Ovary (tissue), 7 donors: ENCODE measurements at regions not wholly inside any gene's neighbourhood (a gene's known extent, or its start where the extent isn't known, plus 50 kb on each side); places are given as distances from the start of the nearest gene placed in this dataset.

ENCODE experiments used
- DNase-seq, 5 donors: peaks; one replicate each; pipeline ENCODE4 v3.0.0-alpha.2; 2019 to 2020
- H3K27ac ChIP-seq, 2 donors: fragments of 200-600 bp; one replicate each; pipeline versions ENCODE4 v1.5.1 to v1.8.0; 2019 to 2022
- H3K27me3 ChIP-seq: fragments of 200-600 bp; one replicate; pipeline ENCODE4 v1.8.0; 2022
- H3K36me3 ChIP-seq: fragments of 200-600 bp; sonication (generic); one replicate; pipeline ENCODE4 v1.5.1; 2019
- H3K4me1 ChIP-seq: one replicate; pipeline ENCODE4 v1.8.1; 2013; ENCODE audit warnings: mild to moderate bottlenecking, moderate library complexity; ENCODE audit not compliant: insufficient read depth
- H3K4me3 ChIP-seq: fragments of 200-600 bp; sonication (generic); one replicate; pipeline ENCODE4 v1.5.1; 2017
- H3K9me3 ChIP-seq, 2 donors: fragments of 200-600 bp in 1 of 2; sonication (generic) in 1 of 2; one replicate each; pipeline versions ENCODE4 v1.5.1 to v1.8.1; 2013 to 2019; ENCODE audit warnings: mild to moderate bottlenecking in 1 of 2, moderate library complexity in 1 of 2
- EP300 ChIP-seq: sonication (generic); formaldehyde crosslinking; IDR thresholded peaks from one replicate; pipeline ENCODE4 v1.6.1; 2017; ENCODE audit warnings: antibody characterized with exemption
- POLR2A ChIP-seq: fragments of 450-650 bp; IDR thresholded peaks from one replicate; pipeline ENCODE4 v1.6.1; 2017; ENCODE audit warnings: antibody characterized with exemption, mild to moderate bottlenecking, moderate library complexity
- WGBS, 3 donors: extraction: QIAGEN DNeasy Blood & Tissue Kit in 1 of 3; methylation state at CpG; one replicate each; pipeline versions ENCODE4 v1.1.5 to v1.1.7; 2013 to 2017; 5-methylcytosine and 5-hydroxymethylcytosine counted together
- intact Hi-C, 4 donors: fragments of 100-400 bp; cut with DNase I; formaldehyde crosslinking; loops; one replicate each; pipeline versions ENCODE4 v1.11.0 to v1.15.1; 2022 to 2023
- TF ChIP-seq, protein P1 (sequence below), 3 donors: fragments of 450-650 bp in 2 of 3; fragments of 200-600 bp in 1 of 3; IDR thresholded peaks; one replicate each; pipeline versions ENCODE4 v1.5.1 to v1.8.0; 2016 to 2022; ENCODE audit warnings: antibody characterized with exemption in 3 of 3, mild to moderate bottlenecking in 1 of 3
- donor health status: DM: no; HTN: no; CAD: no; lungs with moderate emphysema.
- donor health status: DM: no; HTN: no; CAD: no.
- donor health status: Bipolar disorder and iron deficiency.
- donor health status: DM: no; HTN: no; CAD: no.
- donor health status: DM: yes; HTN: yes; CAD: no.

DNA sequence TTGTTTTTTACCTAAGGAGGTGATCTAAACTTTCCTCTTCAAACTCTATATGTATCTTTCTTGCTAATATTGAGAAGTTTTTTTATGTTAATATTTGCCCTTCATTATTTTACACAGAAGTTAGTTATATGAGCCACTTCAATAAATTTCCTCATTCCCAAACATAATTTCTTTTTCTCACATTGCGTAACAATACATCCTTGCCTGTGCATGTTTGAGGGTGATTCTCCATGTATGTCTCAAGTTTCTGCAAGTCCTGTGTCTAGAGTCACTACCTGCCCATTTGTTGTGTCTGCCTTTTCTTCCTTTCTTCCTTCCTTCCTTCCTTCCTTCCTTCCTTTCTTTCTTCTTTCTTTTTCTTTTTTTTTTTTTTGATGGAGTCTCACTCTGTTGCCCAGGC is 2057.9 kb downstream of the PCDH7 start:
- intact Hi-C loops = no loop called here
- no peaks in the 10 kb centered on the region for H3K27me3 ChIP-seq
- DNase-seq = no peak
- 91 to 94% (median 94%) methylated on average over 1 of the region's 1 CpG for WGBS, 3 donors
- H3K4me1 ChIP-seq = no peaks in the 10 kb centered on the region
- no peak for TF ChIP-seq EP300
- no peak overlapping the region for H3K27ac ChIP-seq
- H3K36me3 ChIP-seq = no peaks in the 10 kb centered on the region
- H3K9me3 ChIP-seq = no peaks in the 10 kb centered on the region
- no peak overlapping the region for H3K4me3 ChIP-seq

DNA sequence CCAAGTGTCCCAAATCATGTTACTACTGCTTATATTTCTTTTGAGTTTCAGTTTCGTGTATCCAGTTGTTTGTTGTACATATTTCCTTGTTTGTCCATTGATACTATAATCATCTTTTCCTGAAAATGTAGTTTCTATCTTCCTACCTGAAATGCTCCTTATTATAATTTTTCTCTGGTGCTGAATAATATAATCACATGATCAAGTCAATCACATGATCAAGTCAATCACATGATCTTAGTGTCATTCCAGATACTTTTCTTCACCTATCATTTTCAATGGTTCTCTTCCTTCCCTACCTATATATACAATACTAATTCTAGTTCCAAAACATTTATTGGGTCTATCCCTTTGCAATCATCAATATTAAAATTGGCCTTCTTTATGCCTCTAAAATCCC is 2058.8 kb downstream of the PCDH7 start:
- Histone ChIP-seq H3K9me3 (no peaks in the 10 kb centered on the region), H3K36me3 (no peaks in the 10 kb centered on the region), H3K27me3 (no peaks in the 10 kb centered on the region), H3K4me3 (no peak overlapping the region), H3K4me1 (no peaks in the 10 kb centered on the region), H3K27ac (no peak overlapping the region)
- WGBS, 3 donors = 73 to 81% (median 75%) methylated on average over 1 of the region's 1 CpG
- TF ChIP-seq POLR2A (no peak), EP300 (no peak)
- TF ChIP-seq, protein P1, sequence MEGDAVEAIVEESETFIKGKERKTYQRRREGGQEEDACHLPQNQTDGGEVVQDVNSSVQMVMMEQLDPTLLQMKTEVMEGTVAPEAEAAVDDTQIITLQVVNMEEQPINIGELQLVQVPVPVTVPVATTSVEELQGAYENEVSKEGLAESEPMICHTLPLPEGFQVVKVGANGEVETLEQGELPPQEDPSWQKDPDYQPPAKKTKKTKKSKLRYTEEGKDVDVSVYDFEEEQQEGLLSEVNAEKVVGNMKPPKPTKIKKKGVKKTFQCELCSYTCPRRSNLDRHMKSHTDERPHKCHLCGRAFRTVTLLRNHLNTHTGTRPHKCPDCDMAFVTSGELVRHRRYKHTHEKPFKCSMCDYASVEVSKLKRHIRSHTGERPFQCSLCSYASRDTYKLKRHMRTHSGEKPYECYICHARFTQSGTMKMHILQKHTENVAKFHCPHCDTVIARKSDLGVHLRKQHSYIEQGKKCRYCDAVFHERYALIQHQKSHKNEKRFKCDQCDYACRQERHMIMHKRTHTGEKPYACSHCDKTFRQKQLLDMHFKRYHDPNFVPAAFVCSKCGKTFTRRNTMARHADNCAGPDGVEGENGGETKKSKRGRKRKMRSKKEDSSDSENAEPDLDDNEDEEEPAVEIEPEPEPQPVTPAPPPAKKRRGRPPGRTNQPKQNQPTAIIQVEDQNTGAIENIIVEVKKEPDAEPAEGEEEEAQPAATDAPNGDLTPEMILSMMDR (IDR thresholded peaks at IDR 0.05) = no peak
- DNase-seq = no peak
- intact Hi-C loops = no loop called here

DNA sequence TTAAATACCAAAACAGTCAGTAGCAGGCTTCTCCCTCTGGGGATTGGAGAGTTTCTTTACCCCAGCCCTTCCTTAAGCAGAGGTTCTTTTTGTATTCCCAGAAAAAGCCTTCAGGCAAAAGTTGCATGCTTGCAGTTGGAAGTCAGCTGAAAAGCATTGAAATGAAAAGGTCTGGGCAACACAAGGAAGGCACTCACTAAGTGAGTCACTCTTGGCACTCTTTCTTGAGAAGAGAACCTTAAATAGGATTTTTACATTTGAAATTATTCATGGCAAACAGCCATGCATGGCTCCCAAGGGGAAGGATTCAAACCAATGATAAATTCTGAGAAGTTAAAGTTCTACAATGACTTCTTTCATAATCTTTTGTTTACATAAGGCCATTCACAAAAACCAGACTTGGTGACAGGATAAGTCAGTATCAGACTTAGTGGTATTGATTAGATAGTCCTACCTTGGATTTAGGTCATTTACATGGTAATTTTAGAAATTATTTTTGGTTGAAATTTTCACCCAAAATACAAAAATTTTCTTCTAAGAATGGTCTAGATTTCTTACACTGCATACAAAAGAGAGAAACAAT is 2068.9 kb downstream of the PCDH7 start:
- TF ChIP-seq EP300 = no peak
- TF ChIP-seq POLR2A = no peak
- TF ChIP-seq, protein P1 (IDR thresholded peaks at IDR 0.05) = no peak
- H3K9me3 ChIP-seq = no peaks in the 10 kb centered on the region
- no peak overlapping the region for H3K4me3 ChIP-seq
- DNase-seq = no peak
- H3K4me1 ChIP-seq = no peaks in the 10 kb centered on the region
- H3K27me3 ChIP-seq = no peaks in the 10 kb centered on the region
- intact Hi-C loops = no loop called here
- H3K27ac ChIP-seq = no peak overlapping the region
- H3K36me3 ChIP-seq = no peaks in the 10 kb centered on the region

DNA sequence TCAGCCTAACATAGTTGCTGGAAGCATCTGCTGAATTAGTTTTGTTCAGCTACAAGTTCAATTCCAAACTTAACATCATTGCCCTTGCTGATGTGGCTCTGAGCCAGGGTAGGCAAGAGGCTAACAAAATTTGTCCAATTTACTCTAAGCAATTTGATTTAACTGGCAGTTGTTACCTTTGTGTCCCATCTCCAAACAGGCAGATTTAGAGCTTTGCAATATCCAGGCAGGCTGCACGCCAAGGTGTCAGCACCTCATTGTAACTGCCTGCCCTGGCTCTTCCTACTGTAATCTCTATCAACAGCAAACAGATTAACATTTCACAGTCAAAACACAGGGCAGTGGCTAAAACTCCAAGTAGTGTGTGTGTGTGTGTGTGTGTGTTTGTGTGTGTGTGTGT is 2070.6 kb downstream of the PCDH7 start:
- Histone ChIP-seq H3K9me3 (no peaks in the 10 kb centered on the region), H3K4me1 (no peaks in the 10 kb centered on the region), H3K36me3 (no peaks in the 10 kb centered on the region), H3K27ac (no peak overlapping the region), H3K4me3 (no peak overlapping the region), H3K27me3 (no peaks in the 10 kb centered on the region)
- no peak for DNase-seq
- intact Hi-C loops = no loop called here
- TF ChIP-seq EP300 (no peak), POLR2A (no peak)
- TF ChIP-seq, protein P1 (IDR thresholded peaks at IDR 0.05) = no peak
- WGBS, 3 donors = 76 to 93% (median 83%) methylated on average over 1 of the region's 1 CpG

DNA sequence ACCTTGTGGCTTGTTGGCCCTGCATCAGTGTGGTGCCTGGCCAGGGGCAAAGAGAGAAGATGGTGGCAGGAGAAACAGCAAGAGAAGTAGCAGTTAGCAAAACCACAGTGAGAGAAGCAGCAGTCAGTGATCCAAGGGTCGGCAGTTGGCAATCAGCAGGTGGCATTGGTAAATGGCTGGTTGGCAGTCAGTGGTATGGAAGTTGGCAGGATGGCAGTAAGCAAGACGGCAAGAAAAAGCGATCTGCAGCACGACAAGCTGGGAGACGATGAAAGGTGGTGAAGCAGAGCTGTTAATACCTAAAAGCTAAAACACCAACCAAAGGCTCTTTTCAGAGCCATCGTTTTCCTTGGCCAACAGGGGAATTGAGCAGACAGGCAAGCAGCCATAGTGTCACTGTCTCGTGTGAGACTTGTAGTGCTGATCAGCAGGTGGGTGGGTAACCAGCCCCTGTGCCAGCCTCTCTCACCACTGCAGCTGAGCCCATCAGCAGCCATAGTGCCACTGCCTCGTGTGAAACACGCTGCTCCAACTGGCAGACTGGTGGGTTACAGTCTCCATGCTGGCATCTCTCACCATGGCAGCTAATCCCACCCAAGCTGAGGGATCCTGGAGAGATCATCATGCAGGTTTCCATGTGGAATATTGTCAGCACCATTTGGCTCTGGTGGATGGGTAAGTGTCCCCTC is 2078.4 kb downstream of the PCDH7 start:
- intact Hi-C loops = no loop called here
- H3K9me3 ChIP-seq = no peaks in the 10 kb centered on the region
- no peak for TF ChIP-seq POLR2A
- TF ChIP-seq EP300 = no peak
- TF ChIP-seq, protein P1 (IDR thresholded peaks at IDR 0.05) = no peak
- no peak overlapping the region for H3K27ac ChIP-seq
- H3K4me1 ChIP-seq = no peaks in the 10 kb centered on the region
- WGBS, 3 donors = 79 to 87% (median 80%) methylated on average over 9 of the region's 9 CpGs
- no peaks in the 10 kb centered on the region for H3K27me3 ChIP-seq
- no peaks in the 10 kb centered on the region for H3K36me3 ChIP-seq
- no peak overlapping the region for H3K4me3 ChIP-seq
- no peak for DNase-seq
